KMS-11 (cell line): ENCODE measurements at regions not wholly inside any gene's neighbourhood (a gene's known extent, or its start where the extent isn't known, plus 50 kb on each side); places are given as distances from the start of the nearest gene placed in this dataset.

Experiments
- H2AFZ ChIP-seq: fragments of 200-600 bp; sonication (generic); 2 replicates; pipeline ENCODE4 v1.6.1; 2016; ENCODE audit warnings: antibody characterized with exemption, mixed run types, low read depth
- H3K27ac ChIP-seq: fragments of 200-600 bp; sonication (generic); 2 replicates; pipeline ENCODE4 v1.6.1; 2016; ENCODE audit warnings: mild to moderate bottlenecking, mixed run types
- H3K27me3 ChIP-seq: fragments of 200-600 bp; sonication (generic); 2 replicates; pipeline ENCODE4 v1.6.1; 2017; ENCODE audit warnings: mild to moderate bottlenecking, low read depth, mixed run types, moderate library complexity; ENCODE audit not compliant: insufficient read depth
- H3K36me3 ChIP-seq: fragments of 200-600 bp; sonication (generic); 2 replicates; pipeline ENCODE4 v1.6.1; 2017; ENCODE audit warnings: mild to moderate bottlenecking, mixed run types; ENCODE audit not compliant: insufficient read depth
- H3K4me1 ChIP-seq: fragments of 200-600 bp; sonication (generic); 2 replicates; pipeline ENCODE4 v1.6.1; 2016; ENCODE audit warnings: mild to moderate bottlenecking, low read depth, mixed run types; ENCODE audit not compliant: poor library complexity, severe bottlenecking
- H3K4me2 ChIP-seq: fragments of 200-600 bp; sonication (generic); 2 replicates; pipeline ENCODE4 v1.7.0; 2016; ENCODE audit warnings: mild to moderate bottlenecking, mixed run types
- H3K4me3 ChIP-seq: fragments of 200-600 bp; sonication (generic); IDR thresholded peaks from 2 replicates; pipeline ENCODE4 v1.6.1; 2017; ENCODE audit warnings: low read depth, low read length, mixed read lengths; ENCODE audit not compliant: insufficient read depth
- H3K79me2 ChIP-seq: fragments of 200-600 bp; sonication (generic); 2 replicates; pipeline ENCODE4 v1.6.1; 2016; ENCODE audit warnings: low read depth, mixed run types; ENCODE audit not compliant: insufficient read depth
- H3K9ac ChIP-seq: fragments of 200-600 bp; sonication (generic); 2 replicates; pipeline ENCODE4 v1.6.1; 2016; ENCODE audit warnings: mild to moderate bottlenecking, mixed run types
- H4K20me1 ChIP-seq: fragments of 200-600 bp; sonication (generic); 2 replicates; pipeline ENCODE4 v1.6.1; 2016; ENCODE audit warnings: mild to moderate bottlenecking, mixed run types; ENCODE audit not compliant: insufficient read depth
- TF ChIP-seq, protein P1 (sequence below): fragments of 200-600 bp; sonication (generic); conservative IDR thresholded peaks from 2 replicates; pipeline ENCODE4 v1.6.1; 2017; ENCODE audit warnings: low read depth, mild to moderate bottlenecking, antibody characterized with exemption, low read length, moderate library complexity, mixed read lengths

DNA sequence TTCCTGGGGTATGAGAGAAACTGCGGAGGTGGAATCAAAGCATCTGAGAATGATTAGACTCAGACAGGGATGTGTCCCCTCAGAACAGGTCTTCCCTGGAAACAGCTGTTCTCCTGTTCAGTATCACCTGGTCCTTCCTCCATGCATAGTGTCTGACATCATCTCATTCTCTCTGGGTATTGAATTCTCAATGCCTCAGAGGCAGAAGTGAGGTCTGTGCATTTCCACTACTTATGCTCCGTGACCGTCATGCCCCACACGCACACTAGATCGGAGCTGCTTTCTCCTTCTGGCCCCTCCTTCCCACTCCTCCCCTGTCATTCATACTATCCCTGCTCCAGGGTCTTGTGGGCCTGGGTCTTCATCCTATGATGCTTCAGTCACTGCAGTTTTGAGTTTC is 61.4 kb upstream of the DAB2IP start:
- Histone ChIP-seq H4K20me1 (no peaks in the 10 kb centered on the region), H3K27me3 (no peaks in the 10 kb centered on the region), H3K4me1 (no peaks in the 10 kb centered on the region), H3K36me3 (no peaks in the 10 kb centered on the region), H3K79me2 (no peaks in the 10 kb centered on the region), H3K27ac (no peak overlapping the region), H3K4me3 (no peak overlapping the region), H2AFZ (no peak overlapping the region), H3K4me2 (no peak overlapping the region), H3K9ac (no peak overlapping the region)
- TF ChIP-seq, protein P1, sequence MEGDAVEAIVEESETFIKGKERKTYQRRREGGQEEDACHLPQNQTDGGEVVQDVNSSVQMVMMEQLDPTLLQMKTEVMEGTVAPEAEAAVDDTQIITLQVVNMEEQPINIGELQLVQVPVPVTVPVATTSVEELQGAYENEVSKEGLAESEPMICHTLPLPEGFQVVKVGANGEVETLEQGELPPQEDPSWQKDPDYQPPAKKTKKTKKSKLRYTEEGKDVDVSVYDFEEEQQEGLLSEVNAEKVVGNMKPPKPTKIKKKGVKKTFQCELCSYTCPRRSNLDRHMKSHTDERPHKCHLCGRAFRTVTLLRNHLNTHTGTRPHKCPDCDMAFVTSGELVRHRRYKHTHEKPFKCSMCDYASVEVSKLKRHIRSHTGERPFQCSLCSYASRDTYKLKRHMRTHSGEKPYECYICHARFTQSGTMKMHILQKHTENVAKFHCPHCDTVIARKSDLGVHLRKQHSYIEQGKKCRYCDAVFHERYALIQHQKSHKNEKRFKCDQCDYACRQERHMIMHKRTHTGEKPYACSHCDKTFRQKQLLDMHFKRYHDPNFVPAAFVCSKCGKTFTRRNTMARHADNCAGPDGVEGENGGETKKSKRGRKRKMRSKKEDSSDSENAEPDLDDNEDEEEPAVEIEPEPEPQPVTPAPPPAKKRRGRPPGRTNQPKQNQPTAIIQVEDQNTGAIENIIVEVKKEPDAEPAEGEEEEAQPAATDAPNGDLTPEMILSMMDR = no peak

DNA sequence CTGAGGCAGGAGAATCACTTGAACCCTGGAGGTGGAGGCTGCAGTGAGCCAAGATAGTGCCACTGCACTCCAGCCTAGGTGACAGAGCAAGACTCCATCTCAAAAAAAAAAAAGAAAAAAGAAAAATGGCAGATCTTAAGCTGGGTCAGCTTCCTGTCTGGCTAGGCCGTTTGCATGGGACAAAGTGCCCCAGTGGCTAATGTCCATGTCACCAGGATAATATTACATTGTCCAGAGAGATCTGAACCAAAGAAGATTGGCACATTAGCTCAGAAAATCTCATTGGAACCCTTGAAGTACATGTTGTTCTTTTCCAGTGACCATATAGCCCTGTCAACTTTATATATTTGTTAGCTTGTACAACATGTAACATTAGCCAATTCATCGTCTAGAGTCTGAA is 59.2 kb upstream of the DAB2IP start:
- H3K4me2 ChIP-seq = no peak overlapping the region
- H3K4me3 ChIP-seq = no peak overlapping the region
- TF ChIP-seq, protein P1 = no peak
- H3K9ac ChIP-seq = no peak overlapping the region
- H3K79me2 ChIP-seq = no peaks in the 10 kb centered on the region
- no peak overlapping the region for H3K27ac ChIP-seq
- no peaks in the 10 kb centered on the region for H3K27me3 ChIP-seq
- no peak overlapping the region for H2AFZ ChIP-seq
- H3K36me3 ChIP-seq = no peaks in the 10 kb centered on the region
- H3K4me1 ChIP-seq = no peaks in the 10 kb centered on the region
- H4K20me1 ChIP-seq = no peaks in the 10 kb centered on the region

DNA sequence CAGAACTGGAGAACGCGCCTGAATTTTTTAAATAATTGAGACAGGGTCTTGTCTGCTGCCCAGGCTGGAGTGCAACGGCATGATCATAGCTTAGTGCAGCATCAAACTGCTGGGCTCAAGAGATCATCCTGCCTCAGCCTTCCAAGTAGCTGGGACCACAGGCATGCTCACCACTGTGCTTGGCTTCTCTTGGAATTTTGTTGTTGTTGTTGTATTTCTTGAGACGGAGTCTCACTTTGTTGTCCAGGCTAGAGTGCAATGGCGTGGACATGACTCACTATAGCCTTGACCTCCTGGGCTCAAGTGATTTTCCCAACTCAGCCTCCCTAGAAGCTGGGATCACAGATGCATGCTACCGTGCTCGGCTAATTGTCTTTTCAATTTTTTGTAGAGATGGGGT is 58.4 kb upstream of the DAB2IP start:
- Histone ChIP-seq H3K4me3 (no peak overlapping the region), H3K79me2 (no peaks in the 10 kb centered on the region), H3K4me2 (no peak overlapping the region), H3K4me1 (no peaks in the 10 kb centered on the region), H3K27ac (no peak overlapping the region), H3K9ac (no peak overlapping the region), H4K20me1 (no peaks in the 10 kb centered on the region), H2AFZ (no peak overlapping the region), H3K27me3 (no peaks in the 10 kb centered on the region), H3K36me3 (no peaks in the 10 kb centered on the region)
- TF ChIP-seq, protein P1 = no peak

DNA sequence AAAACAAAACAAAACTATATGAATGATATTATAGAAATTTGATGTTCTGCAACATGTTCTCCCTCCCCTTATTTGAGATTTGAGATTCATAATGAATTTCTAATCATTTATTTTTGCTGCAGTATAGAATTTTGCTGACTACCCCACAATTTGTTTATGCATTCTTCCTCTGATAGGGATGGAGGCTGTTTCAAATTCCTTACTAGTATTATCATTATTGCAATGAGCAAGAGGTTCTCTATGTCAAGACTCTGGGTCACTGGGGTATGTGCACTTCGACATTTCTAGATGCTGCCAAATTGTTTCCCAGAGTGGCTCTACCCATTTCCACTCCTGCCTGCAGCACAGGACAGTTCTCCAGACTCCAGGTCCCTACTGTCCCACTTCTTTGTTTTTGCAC is 54.9 kb upstream of the DAB2IP start:
- Histone ChIP-seq H3K27me3 (no peaks in the 10 kb centered on the region), H4K20me1 (no peaks in the 10 kb centered on the region), H3K36me3 (no peaks in the 10 kb centered on the region), H3K27ac (no peak overlapping the region), H2AFZ (no peak overlapping the region), H3K9ac (no peak overlapping the region), H3K4me3 (no peak overlapping the region), H3K4me2 (no peak overlapping the region), H3K79me2 (no peaks in the 10 kb centered on the region), H3K4me1 (peaks cover 7% of the 10 kb centered on the region)
- TF ChIP-seq, protein P1 = no peak
